Heart right ventricle (tissue), 16 donors: ENCODE measurements at regions not wholly inside any gene's neighbourhood (a gene's known extent, or its start where the extent isn't known, plus 50 kb on each side); places are given as distances from the start of the nearest gene placed in this dataset.

ENCODE experiments used
- ATAC-seq, 8 donors: fragments of 200-7000 bp; cut with Tn5 transposase; one replicate each; pipeline ENCODE4 v1.9.1; 2020; ENCODE audit warnings: mild to moderate bottlenecking in 8 of 8, moderate library complexity in 8 of 8, moderate number of reproducible peaks in 1 of 8
- DNase-seq, 2 donors: peaks; one replicate each; pipeline ENCODE4 v3.0.0-alpha.2; 2020
- H3K27ac ChIP-seq, 10 donors: fragments of 200-600 bp; sonication (generic) in 2 of 10; one replicate each; pipeline versions ENCODE4 v1.5.0 to v1.8.0; 2020 to 2022; ENCODE audit warnings: mild to moderate bottlenecking in 3 of 10
- H3K27me3 ChIP-seq, 7 donors: fragments of 200-600 bp; one replicate each; pipeline ENCODE4 v1.8.0; 2021 to 2022; ENCODE audit warnings: mild to moderate bottlenecking in 2 of 7
- H3K36me3 ChIP-seq, 9 donors: fragments of 200-600 bp; sonication (generic) in 1 of 9; one replicate each; pipeline versions ENCODE4 v1.5.0 to v1.8.0; 2020 to 2022; ENCODE audit warnings: mild to moderate bottlenecking in 2 of 9
- H3K4me1 ChIP-seq, 9 donors: fragments of 200-600 bp; sonication (generic) in 1 of 9; one replicate each; pipeline versions ENCODE4 v1.5.0 to v1.8.0; 2020 to 2022; ENCODE audit warnings: mild to moderate bottlenecking in 4 of 9
- H3K4me3 ChIP-seq, 10 donors: fragments of 200-600 bp; sonication (generic) in 2 of 10; one replicate each; pipeline versions ENCODE4 v1.5.0 to v1.8.0; 2020 to 2022; ENCODE audit warnings: mild to moderate bottlenecking in 7 of 10, moderate library complexity in 2 of 10
- H3K9me3 ChIP-seq, 11 donors: fragments of 200-600 bp in 10 of 11; sonication (generic) in 2 of 11; one replicate each; pipeline versions ENCODE4 v1.5.0 to v1.8.0; 2013 to 2022; ENCODE audit warnings: mild to moderate bottlenecking in 2 of 11, control low read depth in 1 of 11, moderate library complexity in 1 of 11
- CTCF ChIP-seq, 9 donors: fragments of 200-600 bp; sonication (generic) in 2 of 9; IDR thresholded peaks; one replicate each; pipeline versions ENCODE4 v1.5.0 to v1.8.0; 2021 to 2022; ENCODE audit warnings: antibody characterized with exemption in 9 of 9, mild to moderate bottlenecking in 5 of 9, moderate library complexity in 1 of 9
- WGBS, 2 donors: extraction: QIAGEN DNeasy Blood & Tissue Kit; methylation state at CpG; one replicate each; pipeline ENCODE4 v1.1.7; 2013; ENCODE audit warnings: inconsistent platforms in 1 of 2; 5-methylcytosine and 5-hydroxymethylcytosine counted together
- intact Hi-C, 10 donors: fragments of 100-400 bp; cut with DNase I; formaldehyde crosslinking; loops; one replicate each; pipeline versions ENCODE4 v1.11.1 to v1.14.2; 2022
- donor health status: Arrhythmogenic right ventricular cardiomyopathy.
- donor health status: ischemic (EF 13 %, LVEDD 7.1; RV severe dilation, severe dysfunction).
- donor health status: healthy with polysubstance abuse.
- donor health status: DM: no; HTN: yes; CAD: no.
- donor health status: DM: no; HTN: no; CAD: no.
- donor health status: ischemic (EF 25% LVEDD 6.9; RV normal size, moderate dysfunction).
- donor health status: ischemic (EF 25% LVEDD 5.7; RV mildly dilated, moderate dysfunction).
- donor health status: healthy.
- donor health status: DM: yes; HTN: yes; CAD: no.
- donor health status: Ischemic cardiomyopathy.
- donor health status: ischemic (EF 35%, LVEDD 5.7; RV mildly dilated, moderate dysfunction).
- donor health status: nonischemic (EF 11% LVEDD 7.7; RV severe dilation, severe dysfunction).
- donor health status: DM: yes; HTN: yes; CAD: no.
- donor health status: PGD.
- donor health status: ischemic (EF 29% LVEDD 5.4; RV normal size, mild dysfunction).
- donor health status: nonischemic (EF 23%, LVEDD 6.1; RV moderate dilation, normal function).

GRCh38 chr6:156347246-156347645 lies 429.9 kb upstream of the ARID1B start:
- ATAC-seq: no peak
- H3K9me3 ChIP-seq: no peaks in the 10 kb centered on the region

GRCh38 chr6:156345700-156346099 lies 431.5 kb upstream of the ARID1B start:
- Histone ChIP-seq H3K9me3 (no peaks in the 10 kb centered on the region), H3K4me1 (peaks cover 0 to 13% (median 0%) of the 10 kb centered on the region in 9 donors), H3K27ac (no peak overlapping the region), H3K4me3 (no peak overlapping the region), H3K36me3 (no peaks in the 10 kb centered on the region), H3K27me3 (peaks cover 0 to 11% (median 0%) of the 10 kb centered on the region in 7 donors)
- ATAC-seq (no peak), DNase-seq (no peak)
- no peak for TF ChIP-seq CTCF (IDR thresholded peaks at IDR 0.05)
- intact Hi-C loops: no loop called here
- WGBS, 2 donors: 76 to 77% methylated on average over 7 of the region's 7 CpGs

More at GRCh38 chr6:156347246-156347645, 429.9 kb upstream of the ARID1B start:
- no peak for TF ChIP-seq CTCF (IDR thresholded peaks at IDR 0.05)
- intact Hi-C loops: no loop called here
- H3K27ac ChIP-seq: peak overlapping the region in 2 of 10 donors; percentile 5 to 29
- no peak for DNase-seq
- H3K4me1 ChIP-seq: peaks cover 0 to 13% (median 0%) of the 10 kb centered on the region in 9 donors
- 63 to 66% methylated on average over 7 of the region's 7 CpGs for WGBS, 2 donors
- peaks cover 0 to 11% (median 0%) of the 10 kb centered on the region in 7 donors for H3K27me3 ChIP-seq
- no peaks in the 10 kb centered on the region for H3K36me3 ChIP-seq
- H3K4me3 ChIP-seq: no peak overlapping the region

- WGBS, 2 donors: 74 to 77% methylated on average over 2 of the region's 2 CpGs
- Histone ChIP-seq H3K27me3 (peaks cover 0 to 15% (median 0%) of the 10 kb centered on the region in 7 donors), H3K9me3 (no peaks in the 10 kb centered on the region), H3K36me3 (no peaks in the 10 kb centered on the region), H3K27ac (no peak overlapping the region), H3K4me1 (peaks cover 0 to 13% (median 0%) of the 10 kb centered on the region in 9 donors), H3K4me3 (no peak overlapping the region)
- intact Hi-C loops: no loop called here
- ATAC-seq (no peak), DNase-seq (no peak)
- TF ChIP-seq CTCF (IDR thresholded peaks at IDR 0.05): no peak
Observed at GRCh38 chr6:156344491-156344890, 432.7 kb upstream of the ARID1B start.

- H3K27ac ChIP-seq: no peak overlapping the region
- intact Hi-C loops: no loop called here
- H3K36me3 ChIP-seq: no peaks in the 10 kb centered on the region
- 67 to 81% methylated on average over 4 of the region's 4 CpGs for WGBS, 2 donors
- no peaks in the 10 kb centered on the region for H3K4me1 ChIP-seq
- H3K4me3 ChIP-seq: no peak overlapping the region
- peaks cover 0 to 12% (median 0%) of the 10 kb centered on the region in 11 donors for H3K9me3 ChIP-seq
- no peak for TF ChIP-seq CTCF (IDR thresholded peaks at IDR 0.05)
- DNase-seq (no peak), ATAC-seq (no peak)
- H3K27me3 ChIP-seq: peaks cover 0 to 5% (median 0%) of the 10 kb centered on the region in 7 donors
Observed at GRCh38 chr6:156337801-156338200, 439.4 kb upstream of the ARID1B start.
